Stimulated activated CD4-positive, alpha-beta T cell treated with anti-CD3 and anti-CD28 coated beads, Interleukin-15, amount 100 ng/mL, for 1 hour (primary cell): ENCODE measurements at regions not wholly inside any gene's neighbourhood (a gene's known extent, or its start where the extent isn't known, plus 50 kb on each side); places are given as distances from the start of the nearest gene placed in this dataset.
"Not testable (repeated sequence)": the region's sequence is repeated elsewhere in the genome, so short reads cannot be mapped to it uniquely, and the experiment has no call there.

ENCODE experiments used
- DNase-seq, 2 donors: peaks; one replicate each; pipeline ENCODE4 v3.0.0-alpha.2; 2020; ENCODE audit warnings: low read depth in 1 of 2, low spot score in 1 of 2

- no peak for DNase-seq
Measured at GRCh38 chrX:109875831-109876230, 127.1 kb upstream of the TMEM164 start.

DNA sequence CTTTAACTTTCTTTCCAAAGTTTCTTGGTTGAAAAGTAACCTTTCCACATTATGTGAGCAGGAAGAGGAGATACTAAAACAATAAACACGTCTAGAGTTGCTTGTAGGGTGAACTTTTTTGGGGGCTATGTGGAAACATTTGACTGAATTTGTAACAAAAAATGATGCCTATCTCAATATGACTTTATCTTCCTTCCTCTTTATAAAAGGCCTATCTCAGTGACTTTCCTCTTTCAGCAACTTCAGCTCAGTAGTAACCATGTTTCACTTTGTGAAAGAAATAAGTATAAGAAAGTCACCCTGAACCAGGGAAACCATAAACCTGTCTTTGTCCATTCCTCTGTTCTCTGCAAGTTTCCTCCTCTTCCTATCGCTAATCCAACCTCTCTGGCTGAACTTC is 124.7 kb upstream of the TMEM164 start:
- no peak for DNase-seq

- DNase-seq = no peak
Measured at GRCh38 chrX:109879991-109880390, 122.9 kb upstream of the TMEM164 start.

- DNase-seq = no peak
Measured at GRCh38 chrX:109880629-109881028, 122.3 kb upstream of the TMEM164 start.

GRCh38 chrX:109886122-109886761 is 116.7 kb upstream of the TMEM164 start:
- no peak for DNase-seq

DNA sequence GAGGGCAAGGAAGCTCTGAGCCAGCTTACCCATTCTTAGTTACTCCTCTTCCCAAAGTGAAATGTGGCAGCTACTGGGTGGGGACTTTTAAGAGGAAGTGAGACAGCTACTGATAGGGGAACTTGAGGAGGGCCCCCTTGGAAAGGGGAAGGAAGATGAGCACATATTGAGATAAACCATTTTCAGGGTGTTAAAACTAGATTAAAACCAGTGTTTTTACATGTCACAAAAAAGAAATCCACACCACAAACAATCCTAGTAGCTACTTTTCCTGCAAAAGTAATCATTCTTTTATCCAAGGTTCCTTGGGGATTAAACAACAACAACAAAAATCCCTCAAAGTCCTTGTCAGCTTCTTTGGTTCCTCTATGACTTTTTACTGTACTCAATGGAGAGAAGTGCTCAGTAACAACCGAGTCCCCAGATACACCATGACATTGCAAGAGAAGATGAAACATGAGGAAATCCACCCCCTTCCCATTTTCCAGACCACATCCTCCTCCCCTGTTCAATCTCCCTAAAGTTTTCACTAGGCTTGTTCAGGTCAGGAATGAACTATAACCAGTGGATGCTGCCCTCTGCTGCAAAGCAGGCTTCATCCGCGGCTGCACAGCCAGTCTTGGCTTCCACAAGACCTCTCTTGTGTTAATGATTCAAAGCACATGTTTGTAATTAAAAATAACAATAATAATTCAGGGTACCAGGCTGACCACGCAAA is 113.5 kb upstream of the TMEM164 start:
- no peak for DNase-seq

DNA sequence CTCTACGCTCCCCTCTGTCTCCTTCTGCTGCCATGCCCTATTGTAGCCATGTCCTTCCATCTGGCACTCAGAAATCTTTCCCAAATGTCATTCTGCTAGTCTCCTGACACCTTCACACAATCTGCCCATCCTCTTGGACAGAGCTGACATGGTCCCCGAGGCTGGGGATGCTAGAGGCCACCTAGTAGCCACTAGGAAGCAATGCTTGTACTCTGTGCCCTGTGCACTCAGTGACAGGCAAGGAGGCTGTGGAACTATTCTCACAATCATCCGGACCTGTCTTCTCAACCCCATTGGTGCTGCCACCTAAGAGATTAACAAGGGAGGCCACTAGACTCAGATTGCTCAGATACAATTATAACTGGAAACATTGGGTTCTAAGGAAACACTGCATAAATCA is 112.6 kb upstream of the TMEM164 start:
- no peak for DNase-seq

- DNase-seq = peak in 1 of 2 donors; percentile 0
Measured at GRCh38 chrX:109890910-109891502, 111.9 kb upstream of the TMEM164 start.

DNA sequence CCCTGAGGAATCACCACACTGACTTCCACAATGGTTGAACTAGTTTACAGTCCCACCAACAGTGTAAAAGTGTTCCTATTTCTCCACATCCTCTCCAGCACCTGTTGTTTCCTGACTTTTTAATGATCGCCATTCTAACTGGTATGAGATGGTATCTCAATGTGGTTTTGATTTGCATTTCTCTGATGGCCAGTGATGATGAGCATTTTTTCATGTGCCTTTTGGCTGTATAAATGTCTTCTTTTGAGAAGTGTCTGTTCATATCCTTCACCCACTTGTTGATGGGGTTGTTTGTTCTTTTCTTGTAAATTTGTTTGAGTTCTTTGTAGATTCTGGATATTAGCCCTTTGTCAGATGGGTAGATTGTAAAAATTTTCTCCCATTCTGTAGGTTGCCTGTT is 106.9 kb upstream of the TMEM164 start:
- not testable (repeated sequence) for DNase-seq

DNA sequence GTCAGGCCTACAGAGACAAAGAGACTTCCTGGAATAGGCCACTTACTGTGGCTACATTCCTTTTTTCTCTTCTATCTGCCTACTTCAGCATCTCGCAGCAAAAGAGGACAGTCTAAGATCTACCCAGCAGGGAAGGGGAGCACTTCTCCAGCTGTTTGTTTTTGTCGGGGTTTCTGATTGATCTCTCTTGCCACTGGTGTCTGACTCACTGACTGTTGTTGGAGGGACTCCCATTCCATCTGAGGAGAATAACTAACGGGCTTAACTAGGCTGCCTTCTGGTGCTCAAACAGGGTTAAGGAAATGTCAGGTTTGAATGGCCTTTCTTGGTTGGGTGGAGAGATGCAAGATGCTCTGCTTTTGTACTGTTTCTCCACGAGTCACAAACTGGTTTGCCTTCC is 100.2 kb upstream of the TMEM164 start:
- DNase-seq = no peak

DNA sequence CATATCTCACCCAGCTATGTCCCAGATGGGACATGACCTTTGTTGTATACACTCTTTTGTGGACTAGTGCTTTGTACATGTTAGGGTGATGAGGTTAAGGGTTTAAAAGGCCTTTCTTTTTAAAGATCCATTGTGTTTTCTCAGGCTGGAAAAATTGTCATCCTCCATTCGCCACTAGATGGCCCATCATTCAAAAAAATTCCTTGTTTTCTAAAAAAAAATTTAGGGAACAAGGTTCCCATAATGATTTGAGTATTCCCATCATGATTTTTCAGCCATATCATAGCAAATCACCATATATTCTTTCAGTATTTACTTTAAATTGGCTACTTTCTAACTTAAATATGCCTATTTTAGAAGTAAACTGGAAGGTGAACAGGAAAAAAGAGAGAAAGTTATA is 91.9 kb upstream of the TMEM164 start:
- no peak for DNase-seq

DNA sequence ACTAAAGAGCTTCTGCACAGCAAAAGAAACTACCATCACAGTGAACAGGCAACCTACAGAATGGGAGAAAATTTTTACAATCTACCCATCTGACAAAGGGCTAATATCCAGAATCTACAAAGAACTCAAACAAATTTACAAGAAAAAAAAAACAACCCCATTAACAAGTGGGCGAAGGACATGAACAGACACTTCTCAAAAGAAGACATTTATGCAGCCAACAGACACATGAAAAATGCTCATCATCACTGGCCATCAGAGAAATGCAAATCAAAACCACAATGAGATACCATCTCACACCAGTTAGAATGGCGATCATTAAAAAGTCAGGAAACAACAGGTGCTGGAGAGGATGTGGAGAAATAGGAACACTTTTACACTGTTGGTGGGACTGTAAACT is 89.9 kb upstream of the TMEM164 start:
- not testable (repeated sequence) for DNase-seq

GRCh38 chrX:109914114-109914849 is 88.6 kb upstream of the TMEM164 start:
- no peak for DNase-seq

DNA sequence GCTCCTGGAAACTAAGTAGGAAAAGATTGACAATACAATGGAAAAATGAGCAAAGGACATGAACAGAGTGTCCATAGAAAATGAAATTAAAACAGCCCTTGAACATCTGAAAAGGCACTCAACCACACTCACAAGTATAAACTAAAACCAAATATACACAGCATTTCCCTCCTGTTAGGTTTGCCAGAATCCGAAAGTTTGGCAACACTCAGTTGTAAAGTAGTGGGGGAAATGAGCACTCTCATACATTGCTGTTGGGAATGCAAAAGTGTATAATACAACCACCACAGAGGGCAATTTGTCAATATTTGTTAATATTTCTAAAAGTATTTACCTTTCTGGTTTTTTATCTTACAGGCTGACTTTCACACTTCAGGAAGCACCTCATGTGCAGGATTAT is 84.2 kb upstream of the TMEM164 start:
- DNase-seq = no peak

DNA sequence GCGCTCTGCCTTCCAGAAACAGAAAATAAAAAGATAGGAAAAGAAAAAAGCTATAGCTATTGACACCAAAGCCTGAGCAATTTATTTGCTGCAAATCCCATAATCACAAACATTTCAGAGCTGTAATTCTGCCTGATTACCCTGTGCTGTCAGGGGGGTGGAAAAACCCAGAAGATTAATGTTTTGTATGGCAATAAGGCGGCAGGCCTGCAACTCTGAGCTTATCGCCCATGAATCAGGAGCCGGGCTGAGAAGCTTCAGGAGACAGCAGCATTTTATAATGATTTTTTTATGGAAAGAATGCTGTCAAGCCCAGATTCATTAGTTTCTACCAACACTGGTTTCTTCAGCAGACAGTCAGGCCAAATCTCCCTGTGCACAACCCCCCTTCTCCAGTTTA is 82.6 kb upstream of the TMEM164 start:
- no peak for DNase-seq

GRCh38 chrX:109920868-109921267 is 82.0 kb upstream of the TMEM164 start:
- DNase-seq = no peak

DNA sequence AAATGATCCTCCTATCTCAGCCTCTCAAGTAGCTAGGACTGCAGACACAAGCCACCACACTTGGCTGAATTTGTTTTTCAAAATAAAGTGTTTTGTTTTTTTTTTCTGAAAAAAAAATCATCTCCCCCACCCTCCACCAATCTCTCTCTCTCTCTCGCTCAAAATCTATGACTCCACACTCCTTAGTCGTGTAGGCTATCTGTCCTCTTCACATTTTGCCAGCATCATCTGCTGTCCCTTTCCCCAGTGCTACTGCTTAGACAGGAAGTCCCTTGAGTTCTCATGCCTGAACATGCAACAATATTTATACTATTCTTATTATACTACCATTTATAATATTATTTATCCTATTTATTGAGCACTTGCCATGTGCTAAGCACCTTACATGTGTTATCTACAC is 80.7 kb upstream of the TMEM164 start:
- no peak for DNase-seq

DNA sequence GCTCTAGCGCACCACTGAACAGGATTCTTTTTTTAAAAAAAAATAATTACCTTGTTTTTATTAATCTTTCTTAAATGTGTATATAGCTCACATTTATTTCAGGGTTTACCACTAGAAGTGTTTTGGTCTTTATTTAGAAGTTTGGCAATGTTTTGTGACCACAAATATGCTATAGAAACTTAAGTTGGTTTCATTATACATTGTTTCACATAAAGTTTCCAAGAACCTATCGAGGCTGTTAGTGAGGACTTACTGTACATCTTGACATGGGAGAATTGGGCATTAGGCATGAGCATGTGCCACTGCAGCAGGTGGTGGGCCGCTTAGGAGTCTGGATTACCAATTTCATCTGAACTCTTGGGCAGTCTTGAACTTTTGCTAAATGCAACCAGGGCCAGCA is 77.9 kb upstream of the TMEM164 start:
- DNase-seq = not testable (repeated sequence)

DNA sequence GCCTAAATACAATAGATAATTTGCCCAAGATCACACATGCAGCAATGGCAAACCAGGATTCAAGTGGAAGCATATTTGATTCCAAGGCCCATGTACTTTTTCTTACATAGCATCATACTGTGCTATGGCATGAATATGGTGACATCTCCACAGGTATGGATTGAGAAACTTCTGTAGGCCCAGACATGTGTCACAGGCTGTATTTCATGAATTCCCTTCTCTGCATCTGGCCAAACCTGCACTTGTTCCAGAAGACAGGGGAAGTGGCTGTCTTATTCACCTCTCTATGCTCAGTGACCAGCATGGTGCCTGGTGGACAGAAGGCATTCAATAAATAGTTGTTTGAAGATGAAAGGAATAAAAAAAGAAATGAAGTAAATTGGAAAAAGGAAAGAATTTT is 77.3 kb upstream of the TMEM164 start:
- no peak for DNase-seq

DNA sequence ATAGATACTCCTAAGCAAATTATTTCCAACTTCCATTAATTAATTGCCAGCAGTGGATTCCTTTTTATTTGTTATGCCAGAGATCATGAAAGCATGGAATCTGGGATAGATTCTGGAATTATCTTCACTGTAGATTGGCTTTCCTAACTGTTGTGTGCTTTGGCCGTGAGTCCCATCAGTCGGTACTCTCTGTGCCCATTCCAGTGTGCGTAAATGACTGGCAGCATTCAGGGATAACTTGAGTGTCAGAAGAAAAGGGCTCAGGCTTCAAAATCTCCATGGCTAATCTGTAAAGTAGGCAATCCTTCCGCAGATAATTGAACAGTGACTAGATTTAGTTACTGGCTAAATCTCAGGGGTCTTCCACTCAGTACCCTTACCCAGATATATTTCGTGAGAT is 76.8 kb upstream of the TMEM164 start:
- DNase-seq = no peak

DNA sequence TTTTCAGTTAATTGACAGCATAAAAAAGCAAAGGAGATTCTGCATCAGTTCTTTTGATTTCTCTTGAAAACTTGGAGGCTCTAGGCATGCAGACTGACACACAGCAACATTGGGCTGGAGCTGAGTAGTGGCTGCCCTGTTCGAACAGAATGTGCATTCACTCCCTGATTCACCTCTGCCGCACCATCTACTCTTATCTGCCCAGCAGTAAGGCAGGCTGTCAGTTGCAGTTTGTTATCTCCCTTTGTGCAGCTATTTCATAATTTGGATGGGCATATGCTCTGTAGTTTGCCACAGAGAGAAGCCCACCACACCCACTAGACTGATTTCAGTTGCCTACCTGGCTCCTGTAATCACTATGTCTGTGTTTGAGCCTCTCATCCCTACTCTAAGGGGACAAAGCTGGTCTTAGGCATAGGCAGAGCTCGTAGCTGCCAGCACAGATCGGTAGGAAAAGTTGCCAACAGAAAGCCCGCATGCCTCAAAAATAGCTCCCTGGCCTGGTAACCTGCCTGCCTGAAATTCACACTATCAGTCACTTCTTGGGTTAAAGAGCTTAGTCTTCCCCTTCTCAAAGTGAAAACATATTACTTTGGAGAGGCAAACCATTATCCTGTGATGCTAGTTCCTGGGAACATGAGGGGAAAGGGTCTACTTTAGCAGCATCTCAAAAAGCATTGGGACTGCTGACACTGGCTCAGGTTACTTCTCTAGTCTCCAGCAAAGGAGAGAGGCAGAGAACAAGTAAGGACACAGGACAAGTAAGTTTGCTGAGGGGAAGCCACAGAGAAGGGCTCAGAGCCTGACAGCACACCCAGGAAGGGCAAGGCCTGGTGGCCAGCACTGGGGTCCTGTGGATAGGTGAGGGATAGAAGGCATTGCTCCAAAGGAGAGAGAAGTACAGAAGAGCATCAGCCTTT is 75.9 kb upstream of the TMEM164 start:
- DNase-seq = no peak
